ENCODE measurements at regions not wholly inside any gene's neighbourhood (a gene's known extent, or its start where the extent isn't known, plus 50 kb on each side); places are given as distances from the start of the nearest gene placed in this dataset.

DNA sequence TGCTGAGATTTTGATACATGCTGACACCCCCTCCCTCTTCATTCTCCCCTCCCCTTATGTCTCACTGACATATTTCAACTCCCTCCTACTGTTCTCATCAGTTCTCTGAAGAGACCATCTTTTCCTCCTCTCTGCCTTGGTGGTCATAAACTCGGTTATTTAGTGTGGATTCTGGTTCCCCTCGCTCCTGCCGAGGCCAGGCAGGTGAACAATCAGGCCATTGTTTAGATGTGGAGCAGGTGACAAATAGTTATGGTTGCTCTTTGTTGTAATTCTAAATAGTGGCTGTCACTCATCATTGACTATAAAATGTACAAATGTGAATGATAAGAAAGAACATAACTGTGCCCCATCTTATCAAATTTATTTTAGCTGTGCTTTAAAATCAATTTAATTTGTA is 324.6 kb downstream of the BCOR start:
- Histone ChIP-seq H3K27me3 (peaks cover 0 to 73% of the 10 kb centered on the region in 2 donors), H3K4me3 (no peak overlapping the region), H3K4me1 (no peaks in the 10 kb centered on the region), H3K9me3 (no peaks in the 10 kb centered on the region), H3K36me3 (no peaks in the 10 kb centered on the region), H3K27ac (no peak overlapping the region)
- TF ChIP-seq CTCF (IDR thresholded peaks at IDR 0.05) (no peak), POLR2A (IDR thresholded peaks at IDR 0.05) (no peak), POLR2AphosphoS5 (IDR thresholded peaks at IDR 0.05) (no peak)
- intact Hi-C loops (cut with DNase I; ENCODE audit: low total_unique reads), result no loop called here
- no peak for DNase-seq (ENCODE audit: low spot score in 2 of 2)

- no peak overlapping the region for H3K27ac ChIP-seq
- TF ChIP-seq POLR2A (IDR thresholded peaks at IDR 0.05) (no peak), POLR2AphosphoS5 (IDR thresholded peaks at IDR 0.05) (no peak), CTCF (IDR thresholded peaks at IDR 0.05) (no peak)
- no peaks in the 10 kb centered on the region for H3K9me3 ChIP-seq
- DNase-seq (ENCODE audit: low spot score in 2 of 2), result no peak
- peaks cover 0 to 77% of the 10 kb centered on the region in 2 donors for H3K27me3 ChIP-seq
- H3K4me1 ChIP-seq, result no peaks in the 10 kb centered on the region
- no peaks in the 10 kb centered on the region for H3K36me3 ChIP-seq
- intact Hi-C loops (cut with DNase I; ENCODE audit: low total_unique reads), result no loop called here
- no peak overlapping the region for H3K4me3 ChIP-seq
Measured at GRCh38 chrX:39773923-39774773, 323.6 kb downstream of the BCOR start.

GRCh38 chrX:39774774-39775328 is 322.9 kb downstream of the BCOR start:
- intact Hi-C loops (cut with DNase I; ENCODE audit: low total_unique reads), result no loop called here
- DNase-seq (ENCODE audit: low spot score in 2 of 2), result no peak
- Histone ChIP-seq H3K27ac (no peak overlapping the region), H3K4me1 (no peaks in the 10 kb centered on the region), H3K9me3 (peaks cover 0 to 2% of the 10 kb centered on the region in 2 donors), H3K27me3 (peaks cover 0 to 73% of the 10 kb centered on the region in 2 donors), H3K4me3 (no peak overlapping the region), H3K36me3 (no peaks in the 10 kb centered on the region)
- TF ChIP-seq POLR2AphosphoS5 (IDR thresholded peaks at IDR 0.05), result no peak
- no peak for TF ChIP-seq POLR2A (IDR thresholded peaks at IDR 0.05)
- no peak for TF ChIP-seq CTCF (IDR thresholded peaks at IDR 0.05)

DNA sequence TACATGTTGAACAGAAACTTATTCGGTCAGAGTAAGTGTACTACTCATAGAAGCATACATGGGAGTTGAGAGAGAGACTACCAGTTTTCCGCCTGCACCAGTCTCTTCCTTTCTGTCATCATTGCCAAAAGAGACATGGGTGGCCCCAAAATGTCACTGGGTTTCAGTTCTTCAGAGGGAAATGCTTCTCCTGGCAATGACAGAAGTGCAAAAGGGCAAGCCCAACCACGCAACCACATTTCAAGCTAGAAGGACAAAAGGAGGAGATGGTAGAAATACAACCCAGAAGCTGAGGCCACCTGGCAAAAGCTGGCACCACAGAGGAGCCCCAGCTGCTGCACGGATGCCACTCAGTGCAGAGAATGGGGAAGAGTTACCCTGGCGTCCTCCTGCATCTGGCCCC is 320.1 kb downstream of the BCOR start:
- intact Hi-C loops (cut with DNase I; ENCODE audit: low total_unique reads), result no loop called here
- H3K36me3 ChIP-seq, result no peaks in the 10 kb centered on the region
- peaks cover 0 to 10% of the 10 kb centered on the region in 2 donors for H3K9me3 ChIP-seq
- TF ChIP-seq CTCF (IDR thresholded peaks at IDR 0.05), result no peak
- TF ChIP-seq POLR2A (IDR thresholded peaks at IDR 0.05), result no peak
- TF ChIP-seq POLR2AphosphoS5 (IDR thresholded peaks at IDR 0.05), result no peak
- no peak overlapping the region for H3K27ac ChIP-seq
- H3K27me3 ChIP-seq, result peaks cover 0 to 61% of the 10 kb centered on the region in 2 donors
- H3K4me3 ChIP-seq, result no peak overlapping the region
- no peak for DNase-seq (ENCODE audit: low spot score in 2 of 2)
- no peaks in the 10 kb centered on the region for H3K4me1 ChIP-seq
